H1 (cell line): ENCODE measurements at regions not wholly inside any gene's neighbourhood (a gene's known extent, or its start where the extent isn't known, plus 50 kb on each side); places are given as distances from the start of the nearest gene placed in this dataset.

ENCODE experiments used
- CREB1 ChIP-seq: IDR thresholded peaks from 2 replicates; pipeline ENCODE4 v1.6.1; 2012; ENCODE audit warnings: inconsistent platforms
- MAFK ChIP-seq: IDR thresholded peaks from 2 replicates; pipeline ENCODE4 v1.6.1; 2012; ENCODE audit warnings: low read depth, mild to moderate bottlenecking, improper control_type of control experiment, low read length
- NANOG ChIP-seq: IDR thresholded peaks from 2 replicates; pipeline ENCODE4 v1.6.1; 2011; ENCODE audit warnings: low read length, low read depth, mild to moderate bottlenecking, inconsistent platforms; ENCODE audit not compliant: insufficient read depth, poor library complexity, severe bottlenecking
- RNF2 ChIP-seq: fragments of 200-900, 300-1000 bp; sonication (generic); IDR thresholded peaks from 2 replicates; pipeline ENCODE4 v1.7.1; 2016; ENCODE audit warnings: borderline replicate concordance, low read depth, mild to moderate bottlenecking, antibody characterized with exemption, low read length; ENCODE audit not compliant: poor library complexity, severe bottlenecking; ENCODE audit errors: missing control alignments
- RXRA ChIP-seq: IDR thresholded peaks from 2 replicates; pipeline ENCODE4 v1.6.1; 2011; ENCODE audit warnings: low read depth, mild to moderate bottlenecking, low read length, moderate library complexity; ENCODE audit not compliant: insufficient read depth
- SP4 ChIP-seq: IDR thresholded peaks from 2 replicates; pipeline ENCODE4 v1.6.1; 2012; ENCODE audit warnings: low read length, inconsistent platforms
- TEAD4 ChIP-seq: IDR thresholded peaks from 2 replicates; pipeline ENCODE4 v1.6.1; 2012; ENCODE audit warnings: low read depth, low read length, inconsistent platforms, mixed read lengths

DNA sequence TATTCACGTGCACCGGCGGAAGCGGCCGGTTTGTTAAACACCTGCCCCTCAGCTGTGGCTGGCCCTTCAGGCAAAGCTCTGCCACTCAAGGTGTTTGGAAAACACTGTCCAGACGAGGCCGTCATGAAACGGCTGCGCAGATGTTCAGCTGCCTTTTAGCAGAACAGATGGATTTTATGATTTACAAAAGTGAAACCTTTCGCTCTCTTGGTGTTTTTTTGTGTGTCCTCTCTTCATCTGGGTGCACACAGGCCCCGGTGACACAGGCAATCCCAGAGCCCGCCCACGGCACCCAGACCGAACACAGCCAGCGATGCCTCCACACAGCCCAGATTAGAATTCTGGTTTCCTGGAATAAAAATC is 397.0 kb downstream of the SMOC2 start (continued):
- TF ChIP-seq RXRA: no peak
- TF ChIP-seq NANOG: no peak
- TF ChIP-seq TEAD4: no peak
- no peak for TF ChIP-seq SP4
- no peak for TF ChIP-seq MAFK
- TF ChIP-seq CREB1: no peak
- TF ChIP-seq RNF2: no peak
